ENCODE measurements at regions not wholly inside any gene's neighbourhood (a gene's known extent, or its start where the extent isn't known, plus 50 kb on each side); places are given as distances from the start of the nearest gene placed in this dataset.

DNA sequence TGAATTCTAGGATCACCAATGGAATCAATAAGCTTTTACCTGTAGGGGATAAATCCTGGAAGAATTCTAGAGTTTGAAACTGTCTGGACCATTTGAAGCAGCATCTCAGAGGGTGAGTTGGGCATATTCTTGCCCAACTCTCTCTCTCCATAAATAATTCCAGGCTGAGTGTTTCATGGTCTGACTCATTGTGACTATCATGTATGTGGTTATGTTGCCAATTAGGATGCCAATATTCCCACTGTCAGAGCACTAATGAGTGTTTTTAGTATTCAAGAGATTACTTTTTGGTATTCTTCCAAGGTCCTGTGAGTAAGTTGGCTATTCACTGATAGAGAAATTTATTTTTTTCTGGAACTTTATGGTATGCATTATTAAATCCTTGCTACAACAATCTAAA, 456.9 kb downstream of the TOX3 start:
- TF ChIP-seq, protein P1, sequence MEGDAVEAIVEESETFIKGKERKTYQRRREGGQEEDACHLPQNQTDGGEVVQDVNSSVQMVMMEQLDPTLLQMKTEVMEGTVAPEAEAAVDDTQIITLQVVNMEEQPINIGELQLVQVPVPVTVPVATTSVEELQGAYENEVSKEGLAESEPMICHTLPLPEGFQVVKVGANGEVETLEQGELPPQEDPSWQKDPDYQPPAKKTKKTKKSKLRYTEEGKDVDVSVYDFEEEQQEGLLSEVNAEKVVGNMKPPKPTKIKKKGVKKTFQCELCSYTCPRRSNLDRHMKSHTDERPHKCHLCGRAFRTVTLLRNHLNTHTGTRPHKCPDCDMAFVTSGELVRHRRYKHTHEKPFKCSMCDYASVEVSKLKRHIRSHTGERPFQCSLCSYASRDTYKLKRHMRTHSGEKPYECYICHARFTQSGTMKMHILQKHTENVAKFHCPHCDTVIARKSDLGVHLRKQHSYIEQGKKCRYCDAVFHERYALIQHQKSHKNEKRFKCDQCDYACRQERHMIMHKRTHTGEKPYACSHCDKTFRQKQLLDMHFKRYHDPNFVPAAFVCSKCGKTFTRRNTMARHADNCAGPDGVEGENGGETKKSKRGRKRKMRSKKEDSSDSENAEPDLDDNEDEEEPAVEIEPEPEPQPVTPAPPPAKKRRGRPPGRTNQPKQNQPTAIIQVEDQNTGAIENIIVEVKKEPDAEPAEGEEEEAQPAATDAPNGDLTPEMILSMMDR (IDR thresholded peaks at IDR 0.05; ENCODE audit: low read depth, low read length) = no peak
- TF ChIP-seq EZH2phosphoT487 (IDR thresholded peaks at IDR 0.05; ENCODE audit: low read depth) = no peak
